ENCODE measurements at regions not wholly inside any gene's neighbourhood (a gene's known extent, or its start where the extent isn't known, plus 50 kb on each side); places are given as distances from the start of the nearest gene placed in this dataset.

GRCh38 chr5:2657151-2657550 lies 94.3 kb downstream of the IRX2 start:
- no peak for DNase-seq (ENCODE audit: low read depth)

- DNase-seq (ENCODE audit: low read depth), result no peak
Measured at GRCh38 chr5:2656206-2656605, 95.3 kb downstream of the IRX2 start.

GRCh38 chr5:2653991-2654390 lies 97.5 kb downstream of the IRX2 start:
- DNase-seq (ENCODE audit: low read depth), result no peak

GRCh38 chr5:2651116-2651515 lies 100.4 kb downstream of the IRX2 start:
- no peak for DNase-seq (ENCODE audit: low read depth)

GRCh38 chr5:2642684-2643345 lies 108.7 kb downstream of the IRX2 start:
- DNase-seq (ENCODE audit: low read depth), result no peak

- no peak for DNase-seq (ENCODE audit: low read depth)
Measured at GRCh38 chr5:2640717-2641116, 110.8 kb downstream of the IRX2 start.

GRCh38 chr5:2639425-2639824 lies 112.1 kb downstream of the IRX2 start:
- DNase-seq (ENCODE audit: low read depth), result no peak

- no peak for DNase-seq (ENCODE audit: low read depth)
Measured at GRCh38 chr5:2634399-2635176, 116.9 kb downstream of the IRX2 start.

- no peak for DNase-seq (ENCODE audit: low read depth)
Measured at GRCh38 chr5:2633992-2634391, 117.5 kb downstream of the IRX2 start.

- no peak for DNase-seq (ENCODE audit: low read depth)
Measured at GRCh38 chr5:2631758-2632157, 119.7 kb downstream of the IRX2 start.

- DNase-seq (ENCODE audit: low read depth), result no peak
Measured at GRCh38 chr5:2629045-2629444, 122.4 kb downstream of the IRX2 start.

- no peak for DNase-seq (ENCODE audit: low read depth)
Measured at GRCh38 chr5:2627867-2628266, 123.6 kb downstream of the IRX2 start.

GRCh38 chr5:2626572-2626971 lies 124.9 kb downstream of the IRX2 start:
- DNase-seq (ENCODE audit: low read depth), result no peak

GRCh38 chr5:2622866-2623265 lies 128.6 kb downstream of the IRX2 start:
- no peak for DNase-seq (ENCODE audit: low read depth)

- no peak for DNase-seq (ENCODE audit: low read depth)
Measured at GRCh38 chr5:2621631-2622030, 129.8 kb downstream of the IRX2 start.

- DNase-seq (ENCODE audit: low read depth), result no peak
Measured at GRCh38 chr5:2619216-2619615, 132.3 kb downstream of the IRX2 start.

GRCh38 chr5:2617461-2617860 lies 134.0 kb downstream of the IRX2 start:
- no peak for DNase-seq (ENCODE audit: low read depth)

- DNase-seq (ENCODE audit: low read depth), result no peak
Measured at GRCh38 chr5:2615917-2616316, 135.6 kb downstream of the IRX2 start.

- no peak for DNase-seq (ENCODE audit: low read depth)
Measured at GRCh38 chr5:2614571-2614970, 136.9 kb downstream of the IRX2 start.

GRCh38 chr5:2611659-2612058 lies 139.8 kb downstream of the IRX2 start:
- no peak for DNase-seq (ENCODE audit: low read depth)

GRCh38 chr5:2610986-2611385 lies 140.5 kb downstream of the IRX2 start:
- DNase-seq (ENCODE audit: low read depth), result no peak

GRCh38 chr5:2608391-2608790 lies 143.1 kb downstream of the IRX2 start:
- DNase-seq (ENCODE audit: low read depth), result no peak

- DNase-seq (ENCODE audit: low read depth), result no peak
Measured at GRCh38 chr5:2607598-2607997, 143.9 kb downstream of the IRX2 start.

GRCh38 chr5:2603272-2603575 lies 148.3 kb downstream of the IRX2 start:
- no peak for DNase-seq (ENCODE audit: low read depth)

Measured in stimulated activated CD8-positive, alpha-beta memory T cell treated with anti-CD3 and anti-CD28 coated beads, Interleukin-15, amount 100 ng/mL, for 1 hour (primary cell).